GM20000 (cell line): ENCODE measurements at regions not wholly inside any gene's neighbourhood (a gene's known extent, or its start where the extent isn't known, plus 50 kb on each side); places are given as distances from the start of the nearest gene placed in this dataset.

Experiments
- DNase-seq: peaks from one replicate; pipeline ENCODE4 v3.0.0; 2012; ENCODE audit warnings: low spot score
- CTCF ChIP-seq: IDR thresholded peaks from 2 replicates; pipeline ENCODE4 v1.5.1; 2012; ENCODE audit warnings: mild to moderate bottlenecking, control low read depth; ENCODE audit errors: extremely low read depth, missing control alignments

GRCh38 chr7:21044913-21045568, 258.4 kb upstream of the SP8 start:
- no peak for DNase-seq
- no peak for TF ChIP-seq CTCF

GRCh38 chr7:21051865-21052264, 265.2 kb upstream of the SP8 start:
- TF ChIP-seq CTCF, result no peak

GRCh38 chr7:21054427-21055112, 267.9 kb upstream of the SP8 start:
- no peak for TF ChIP-seq CTCF
- no peak for DNase-seq

More at GRCh38 chr7:21051865-21052264, 265.2 kb upstream of the SP8 start:
- DNase-seq, result no peak

GRCh38 chr7:21059069-21059468, 272.4 kb upstream of the SP8 start:
- no peak for TF ChIP-seq CTCF
- no peak for DNase-seq

GRCh38 chr7:21063106-21063505, 276.4 kb upstream of the SP8 start:
- DNase-seq, result no peak
- no peak for TF ChIP-seq CTCF

- no peak for TF ChIP-seq CTCF
- no peak for DNase-seq
Observed at GRCh38 chr7:21064698-21065648, 278.3 kb upstream of the SP8 start.

- DNase-seq, result no peak
- no peak for TF ChIP-seq CTCF
Observed at GRCh38 chr7:21066221-21066620, 279.5 kb upstream of the SP8 start.
